HG02970 (cell line): ENCODE measurements at regions not wholly inside any gene's neighbourhood (a gene's known extent, or its start where the extent isn't known, plus 50 kb on each side); places are given as distances from the start of the nearest gene placed in this dataset.
"Not testable (repeated sequence)": the region's sequence is repeated elsewhere in the genome, so short reads cannot be mapped to it uniquely, and the experiment has no call there.

Experiments used
- ATAC-seq: cut with Tn5 transposase; IDR thresholded peaks from one replicate; pipeline ENCODE4 v1.9.1; 2021; ENCODE audit warnings: mild to moderate bottlenecking, moderate library complexity, moderate number of reproducible peaks; ENCODE audit not compliant: unreplicated experiment, low FRiP score

DNA sequence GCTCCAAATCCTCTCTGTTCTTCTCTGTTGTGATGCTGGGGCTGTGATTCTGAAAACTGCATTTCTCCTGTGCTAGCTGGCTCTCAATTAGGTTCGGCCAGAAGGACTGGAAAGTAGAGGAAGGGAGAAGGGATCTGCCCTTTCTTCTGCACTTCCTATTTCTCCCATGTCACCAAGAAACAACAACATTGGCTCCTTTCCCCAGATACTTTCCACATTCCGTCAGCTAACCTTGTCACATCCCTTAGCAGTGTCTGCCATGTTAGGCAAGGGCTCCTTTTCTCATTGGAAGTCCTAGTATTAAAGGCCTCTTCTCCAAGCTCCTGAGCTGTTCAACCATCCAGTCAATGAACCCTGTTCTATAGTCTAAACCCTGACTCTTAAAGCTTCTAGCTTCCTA is 171.1 kb downstream of the ZNF621 start:
- ATAC-seq = no peak

DNA sequence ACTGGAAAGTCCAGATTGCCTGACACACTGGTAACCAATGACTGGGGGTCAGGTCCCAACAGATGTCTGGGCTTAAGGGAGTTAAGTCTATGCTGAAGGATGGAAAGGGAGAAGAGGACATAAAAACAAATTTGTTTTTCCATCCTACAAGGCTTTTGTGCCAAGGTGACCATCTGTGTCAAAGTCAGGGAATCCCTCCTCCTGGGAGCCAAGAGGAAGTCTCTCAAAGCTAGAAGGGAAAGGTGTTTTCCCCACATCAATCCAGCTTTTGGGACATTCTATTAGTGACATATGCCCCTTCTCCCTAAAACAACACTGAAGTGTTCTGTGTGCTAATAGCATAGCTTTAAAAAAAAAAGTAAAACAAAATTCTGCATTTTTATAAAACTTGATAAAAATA is 173.9 kb downstream of the ZNF621 start:
- ATAC-seq = not testable (repeated sequence)

DNA sequence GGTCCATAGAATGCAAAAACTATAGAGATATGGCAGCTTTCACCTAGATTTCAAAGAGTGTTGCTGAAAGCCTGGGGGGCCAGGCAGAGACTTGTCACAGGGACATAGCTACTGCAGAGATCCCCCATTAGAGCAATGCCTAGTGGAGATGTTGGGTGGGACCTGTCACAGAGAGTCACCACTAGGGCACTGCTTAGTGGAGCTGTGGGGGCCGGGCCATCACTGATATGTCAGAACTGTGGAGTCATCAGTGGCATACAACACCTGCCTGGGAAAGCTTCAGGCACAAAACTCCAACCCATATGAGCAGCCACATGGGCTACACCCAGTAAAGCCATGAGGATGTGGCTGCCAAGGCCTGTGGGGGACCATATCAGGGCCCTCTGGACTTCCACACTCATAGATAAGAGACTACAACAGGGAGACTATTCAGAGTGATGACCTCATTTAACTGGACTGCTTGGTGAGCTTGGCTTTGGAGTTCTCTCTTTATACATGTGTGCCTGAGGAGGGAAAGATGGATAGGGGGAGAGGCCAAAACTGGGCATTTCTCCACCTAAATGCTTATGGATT is 176.3 kb downstream of the ZNF621 start:
- ATAC-seq = no peak

DNA sequence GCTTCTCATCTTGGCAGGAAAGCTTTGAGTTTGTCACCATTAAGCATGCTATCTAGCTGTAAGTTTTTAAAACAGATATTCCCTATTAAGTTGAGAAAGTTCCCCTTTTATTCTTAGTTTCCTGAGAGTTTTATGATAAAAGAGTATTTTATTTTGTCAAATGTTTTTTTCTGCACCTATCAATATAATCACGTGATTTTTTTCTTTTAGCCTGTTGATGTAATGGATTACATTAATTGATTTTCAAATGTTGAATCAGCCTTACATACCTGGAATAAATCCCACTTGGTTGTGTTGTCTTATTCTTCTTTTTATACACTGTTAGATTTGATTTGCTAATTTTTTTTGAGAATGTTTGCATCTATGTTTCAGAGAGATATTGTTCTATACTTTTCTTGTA is 179.5 kb downstream of the ZNF621 start:
- ATAC-seq = no peak

DNA sequence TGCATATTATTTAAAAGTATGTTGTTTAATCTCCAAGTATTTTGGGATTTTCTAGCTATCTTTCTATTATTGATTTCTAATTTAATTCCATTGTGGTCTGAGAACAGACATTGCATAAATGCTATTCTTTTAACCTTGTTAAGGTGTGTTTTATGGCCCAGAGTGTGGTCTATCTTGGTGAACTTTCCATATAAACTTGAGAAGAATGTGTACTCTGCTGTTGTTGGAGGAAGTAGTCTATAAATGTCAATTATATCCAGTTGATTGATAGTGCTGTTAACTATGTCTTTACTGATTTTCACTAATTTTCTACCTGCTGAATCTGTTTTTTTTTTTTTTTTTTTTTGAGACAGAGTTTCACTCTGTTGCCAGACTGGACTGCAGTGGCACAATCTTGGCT is 180.9 kb downstream of the ZNF621 start:
- ATAC-seq = no peak

DNA sequence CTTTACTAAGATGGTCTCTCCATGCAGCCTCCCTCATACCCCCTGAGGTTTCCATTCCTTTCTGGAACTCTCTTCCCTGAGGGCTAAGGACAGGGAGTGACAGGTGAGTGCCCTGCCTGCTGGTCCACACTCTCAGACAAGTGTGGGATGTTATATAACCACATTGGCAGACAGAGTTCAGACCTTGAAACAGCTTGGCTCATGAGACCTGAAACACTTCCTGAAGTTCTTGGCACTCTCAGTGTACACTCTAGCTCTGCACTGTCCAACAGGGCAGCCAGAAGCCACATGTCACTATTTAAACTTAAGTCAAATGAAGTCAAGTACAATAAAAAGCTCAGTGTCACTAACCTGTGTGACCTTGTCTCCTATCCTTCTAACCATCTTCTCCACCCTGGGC is 188.5 kb downstream of the ZNF621 start:
- ATAC-seq = no peak

DNA sequence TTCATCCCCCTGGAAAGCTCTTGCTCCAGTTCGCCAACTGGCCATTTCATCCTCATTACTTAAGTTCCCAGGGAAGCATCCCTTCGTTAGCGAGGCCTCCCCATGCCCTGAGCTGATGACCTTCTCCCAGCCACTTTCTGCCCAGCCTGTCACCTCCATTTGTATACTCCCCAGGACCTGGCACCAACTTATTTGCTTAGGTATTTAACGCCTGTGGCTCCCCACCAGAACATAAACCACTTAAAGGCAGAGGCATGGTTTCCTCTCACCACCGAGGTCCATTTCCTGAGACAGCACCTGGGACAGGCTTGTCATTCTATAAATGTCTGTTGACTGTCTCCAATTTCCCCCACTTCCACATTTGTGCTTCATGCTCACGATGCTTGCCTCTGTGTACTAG is 189.0 kb downstream of the ZNF621 start:
- no peak for ATAC-seq

DNA sequence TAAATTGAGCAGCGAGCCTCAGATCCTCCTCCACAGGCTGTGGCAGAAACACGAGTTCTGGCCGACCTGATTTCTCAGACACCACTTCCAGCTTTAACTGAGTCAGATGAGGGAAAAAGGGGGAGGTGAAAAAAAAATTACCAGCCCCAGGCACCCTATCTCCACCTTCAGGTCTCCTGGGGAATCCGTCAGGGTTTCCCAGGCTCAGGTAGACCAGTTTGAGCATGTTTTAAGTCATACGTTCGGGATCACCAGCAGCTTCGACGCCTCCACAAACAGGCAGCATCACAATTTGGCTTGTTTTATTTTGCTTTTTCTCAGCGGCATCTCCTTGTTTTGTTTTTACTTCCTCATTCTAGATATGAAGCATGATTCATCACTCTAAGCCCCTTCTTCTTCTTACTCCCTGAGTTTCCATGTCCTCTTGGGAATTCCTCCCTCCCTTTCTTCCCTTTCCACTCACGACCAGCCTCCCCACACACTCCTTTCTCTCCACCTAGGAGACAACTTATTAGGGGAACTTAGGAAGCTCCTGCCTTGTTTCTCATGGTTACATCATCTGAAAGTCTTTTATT is 190.1 kb downstream of the ZNF621 start:
- no peak for ATAC-seq

DNA sequence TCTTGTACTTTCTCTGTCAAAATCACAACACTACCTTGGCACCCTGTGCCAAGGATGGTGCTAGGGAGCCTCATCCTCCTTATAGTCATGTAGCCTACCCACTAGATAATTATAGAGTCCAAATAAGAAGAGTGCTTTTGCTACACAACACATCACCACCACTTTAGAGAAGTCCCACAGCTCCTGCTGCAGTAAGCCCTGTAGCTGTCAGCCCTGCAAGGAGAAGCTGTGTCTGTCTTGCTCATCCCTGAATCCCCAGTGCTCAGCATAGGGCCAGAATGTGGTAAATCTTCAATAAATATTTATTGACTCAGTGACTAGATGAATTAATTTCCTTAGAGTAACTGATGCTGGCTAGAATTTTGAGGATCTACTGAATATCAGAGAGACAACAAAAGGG is 190.8 kb downstream of the ZNF621 start:
- ATAC-seq = no peak

DNA sequence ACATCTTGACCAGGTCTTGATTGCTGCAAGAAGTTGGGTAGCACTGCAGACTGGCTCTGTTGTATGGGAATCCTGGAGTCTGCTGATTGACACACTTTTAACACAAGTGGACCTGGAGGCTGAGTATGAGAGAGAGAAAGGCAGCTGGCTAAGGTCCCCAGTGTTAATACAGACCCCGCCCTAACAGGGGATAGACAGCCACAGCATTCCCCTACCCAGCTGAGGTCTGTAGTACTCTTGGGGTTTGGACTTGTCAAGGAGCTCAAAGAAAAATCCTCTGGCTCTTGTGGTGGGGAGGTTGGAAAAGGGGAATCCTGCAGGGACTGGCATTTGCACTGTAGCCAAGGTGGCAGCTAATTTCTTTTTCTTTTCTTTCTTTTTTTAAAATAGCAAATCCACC is 192.7 kb downstream of the ZNF621 start:
- ATAC-seq = no peak

DNA sequence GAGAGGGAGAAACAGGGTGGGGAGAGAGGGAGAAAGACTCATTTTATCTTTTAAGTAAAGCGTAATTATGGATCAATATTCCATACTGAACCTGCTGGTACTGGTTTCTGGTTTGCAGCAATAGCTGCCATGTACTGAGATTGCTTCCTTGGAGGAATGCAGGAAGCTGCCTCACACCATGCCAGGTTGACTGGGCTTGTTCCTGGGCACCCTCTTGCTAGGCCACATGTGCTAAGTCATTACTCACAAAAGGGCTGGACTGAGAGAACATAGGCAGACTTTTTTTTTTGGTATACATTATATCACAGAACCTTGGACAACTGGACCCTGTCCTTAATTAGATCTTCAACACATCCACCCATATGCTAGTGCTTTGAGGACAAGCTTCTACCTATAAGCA is 193.4 kb downstream of the ZNF621 start:
- peak; percentile 20 for ATAC-seq

DNA sequence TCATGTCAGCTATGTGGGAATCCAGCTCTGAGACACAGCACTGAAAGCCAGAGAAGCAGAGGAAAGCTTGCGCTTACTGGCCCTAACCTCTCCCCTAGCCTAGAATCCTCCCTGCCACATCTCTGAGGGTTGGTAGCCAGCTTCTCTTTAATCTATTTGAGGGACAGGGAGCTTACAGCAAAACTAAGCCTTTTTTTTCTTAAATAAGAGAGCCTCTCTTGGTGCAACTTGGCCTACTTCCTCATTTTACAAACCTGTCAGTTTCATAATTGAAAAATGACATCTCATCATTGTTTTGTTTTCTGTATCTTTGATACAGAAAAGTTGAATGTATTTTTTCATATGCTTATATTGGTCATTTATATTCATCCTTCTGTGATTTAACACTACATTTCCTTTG is 193.9 kb downstream of the ZNF621 start:
- peak; percentile 89 for ATAC-seq

DNA sequence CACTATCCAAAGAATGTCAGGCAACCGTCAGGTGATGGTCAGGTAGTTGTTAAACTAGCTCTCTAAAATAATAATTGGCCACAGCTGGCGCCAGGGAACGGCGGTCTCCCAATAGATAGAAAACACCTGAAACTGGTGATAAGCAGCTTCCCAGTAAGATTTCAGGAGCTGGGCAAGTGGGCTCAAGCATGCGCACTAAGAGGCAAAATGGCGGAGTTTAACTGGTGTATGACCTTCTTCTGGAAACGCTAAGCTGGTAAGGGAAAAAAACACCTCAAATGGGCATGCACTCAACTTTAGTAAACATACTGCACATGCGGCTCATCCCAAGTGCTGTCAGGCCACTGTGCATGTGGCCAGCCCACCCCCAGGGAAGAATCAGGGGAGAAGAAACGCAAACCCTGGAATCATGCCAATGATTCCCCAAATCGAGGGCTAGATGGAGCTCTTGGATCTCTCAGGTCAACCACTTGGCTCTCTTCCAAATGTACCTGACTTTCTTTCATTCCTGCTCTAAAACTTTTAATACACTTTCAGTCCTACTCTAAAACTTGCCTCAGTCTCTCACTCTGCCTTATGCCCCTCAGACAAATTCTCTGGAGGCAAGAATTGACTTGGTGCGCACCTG is 195.0 kb downstream of the ZNF621 start:
- ATAC-seq = no peak

DNA sequence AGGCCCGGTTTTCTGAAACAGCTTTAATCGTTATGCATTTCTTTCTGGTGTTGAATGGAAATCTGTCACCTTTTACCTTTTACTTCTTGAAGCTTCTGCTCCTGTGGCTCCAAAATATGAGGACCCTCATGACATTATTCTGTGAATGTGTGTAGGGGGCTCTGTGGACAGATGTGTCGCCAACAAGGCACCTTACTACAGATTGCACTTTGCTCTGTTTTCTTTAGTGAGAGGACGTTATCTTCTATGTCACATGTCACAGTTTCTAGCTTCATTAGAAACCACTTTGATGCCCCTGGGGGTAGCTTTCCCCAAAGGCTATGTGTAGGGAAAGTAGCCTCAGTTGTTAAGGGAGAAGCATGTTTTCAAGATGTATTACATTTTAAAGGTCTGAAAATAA is 195.6 kb downstream of the ZNF621 start:
- no peak for ATAC-seq

DNA sequence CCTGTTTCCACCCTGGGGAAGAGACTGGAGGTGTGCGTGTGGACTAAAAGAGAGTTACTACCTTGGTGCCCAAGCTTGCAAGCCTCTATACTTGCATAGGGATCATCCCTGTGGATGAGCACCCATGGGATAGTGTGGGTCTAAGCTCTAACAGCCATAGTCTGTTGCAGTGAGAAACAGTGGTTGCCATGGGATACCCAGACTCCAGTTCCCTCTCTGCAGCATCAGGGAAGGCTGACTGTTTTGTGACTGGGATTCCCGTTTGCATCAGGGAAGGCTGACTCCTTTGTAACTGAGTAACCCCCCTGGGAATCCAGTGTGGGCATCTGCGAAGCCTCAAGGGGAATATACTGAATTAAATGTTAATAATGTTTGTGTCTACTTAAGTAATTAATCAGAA is 196.1 kb downstream of the ZNF621 start:
- ATAC-seq = no peak

DNA sequence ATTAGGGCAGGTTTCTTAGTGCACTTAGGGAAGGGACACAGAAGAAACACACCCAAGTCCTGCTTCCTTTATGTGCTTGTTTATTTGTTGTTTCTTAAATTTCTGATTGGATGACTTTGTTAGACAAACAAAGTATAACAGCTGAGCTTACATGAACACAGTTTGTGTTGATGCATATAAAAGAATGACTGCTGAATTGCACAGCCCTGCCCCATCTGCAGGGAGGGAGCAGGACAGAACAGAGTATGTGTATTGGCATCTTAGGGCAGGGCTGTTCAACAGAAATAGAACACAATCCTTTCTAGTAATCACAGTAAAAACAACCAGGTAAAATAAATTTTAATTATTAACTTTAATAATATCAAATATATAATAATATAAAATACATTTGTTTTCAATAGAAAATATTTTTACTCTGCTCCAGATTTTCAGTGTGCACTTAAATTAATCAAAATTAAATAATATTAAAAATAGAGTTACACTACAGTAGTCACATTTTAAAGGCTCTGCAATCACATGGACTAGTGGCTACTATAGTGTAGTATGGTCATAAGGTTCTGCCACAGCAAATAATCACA is 198.4 kb downstream of the ZNF621 start:
- no peak for ATAC-seq

DNA sequence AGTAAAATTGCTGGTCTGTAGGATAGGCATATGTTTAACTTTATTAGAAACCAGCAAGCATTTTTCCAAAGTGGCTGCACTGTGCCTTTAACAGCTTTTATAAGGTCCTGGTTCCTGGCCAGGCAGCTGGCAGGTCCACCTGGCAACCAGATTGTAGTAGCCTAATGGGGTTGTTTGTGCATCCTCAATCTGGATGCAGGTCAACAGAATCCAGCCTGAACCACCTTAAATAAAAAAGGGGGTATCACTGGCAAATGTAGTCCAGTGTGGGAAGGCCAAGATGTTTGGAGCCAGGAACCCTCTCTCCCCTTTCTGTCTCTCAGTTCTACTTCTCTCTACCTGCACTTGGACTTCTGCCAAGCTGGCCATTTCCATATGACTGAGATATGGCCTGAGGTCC is 200.3 kb downstream of the ZNF621 start:
- ATAC-seq = no peak

DNA sequence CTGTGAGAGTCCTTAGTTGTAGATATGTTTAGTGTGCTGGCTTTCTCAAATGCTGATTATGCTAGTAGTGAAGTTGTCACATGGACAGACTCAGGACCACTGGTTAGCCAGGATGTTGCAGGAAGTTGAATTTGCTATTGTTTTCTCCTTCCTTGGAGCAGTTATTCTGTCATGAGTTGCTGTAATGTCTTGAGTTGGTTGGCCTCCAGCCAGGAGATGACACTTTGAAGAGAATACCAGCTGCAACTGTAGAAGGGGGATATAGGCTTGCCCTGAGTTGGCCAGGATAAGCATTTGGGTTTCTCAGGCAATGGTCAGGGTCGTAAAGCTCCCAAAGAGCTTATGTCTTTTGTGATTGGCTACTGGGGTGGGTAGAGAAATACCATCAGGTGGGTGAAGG is 206.7 kb downstream of the ZNF621 start:
- no peak for ATAC-seq

DNA sequence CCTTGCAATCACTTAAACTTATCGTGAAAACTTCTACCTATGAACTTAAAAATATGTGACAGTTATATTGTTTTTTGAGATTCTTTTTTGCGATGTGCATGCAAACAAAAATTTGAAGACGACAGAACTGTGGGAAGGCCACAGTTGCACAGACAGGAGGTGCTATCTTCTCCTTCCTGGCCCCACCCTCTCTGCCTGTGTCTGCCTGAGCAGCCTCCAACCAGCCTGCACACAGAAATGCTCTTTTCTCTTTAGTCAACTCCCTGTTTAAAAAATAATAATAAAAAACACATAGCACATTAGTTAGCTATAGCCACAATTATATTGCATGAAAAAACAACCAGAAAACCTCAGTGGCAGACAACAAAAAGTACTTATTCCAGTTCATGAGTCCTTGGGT is 212.2 kb downstream of the ZNF621 start:
- no peak for ATAC-seq

DNA sequence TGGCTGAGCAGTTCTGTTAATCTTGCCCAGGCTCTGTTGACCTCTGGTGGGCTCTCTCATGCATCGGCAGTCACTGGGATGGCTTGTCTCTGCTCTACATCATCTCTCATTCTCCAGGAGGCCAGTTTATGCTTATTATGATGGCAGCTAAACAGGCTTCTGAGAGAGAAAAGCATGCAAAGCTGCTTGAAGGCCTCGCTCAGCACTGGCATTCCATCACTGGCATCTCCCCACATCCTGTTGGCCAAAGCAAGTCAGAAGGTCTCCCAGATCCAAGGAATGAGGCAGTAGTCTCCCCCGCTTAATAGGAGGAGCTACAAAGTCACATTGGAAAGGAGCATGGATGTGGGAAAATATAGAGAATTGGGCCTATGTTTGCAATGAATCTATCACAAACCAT is 212.6 kb downstream of the ZNF621 start:
- ATAC-seq = no peak

DNA sequence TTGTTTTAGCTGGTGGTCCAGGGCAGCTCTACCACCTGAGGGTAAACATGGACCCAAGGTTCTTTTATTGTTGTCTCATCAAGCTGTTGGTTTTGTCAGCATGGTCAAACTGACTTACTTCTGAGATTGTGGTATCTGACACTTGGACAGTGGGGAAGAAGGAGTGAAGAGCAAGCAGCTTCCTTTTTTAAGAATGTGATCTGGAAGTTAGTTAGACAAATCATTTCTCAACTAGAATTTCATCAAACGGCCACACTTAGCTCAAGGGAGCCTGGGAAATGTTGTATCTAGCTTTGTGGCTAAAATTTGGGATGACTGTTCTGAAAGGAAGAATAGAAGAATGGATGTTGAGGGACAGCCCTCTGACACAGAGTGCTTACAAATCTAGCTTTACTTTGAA is 215.2 kb downstream of the ZNF621 start:
- ATAC-seq = no peak

DNA sequence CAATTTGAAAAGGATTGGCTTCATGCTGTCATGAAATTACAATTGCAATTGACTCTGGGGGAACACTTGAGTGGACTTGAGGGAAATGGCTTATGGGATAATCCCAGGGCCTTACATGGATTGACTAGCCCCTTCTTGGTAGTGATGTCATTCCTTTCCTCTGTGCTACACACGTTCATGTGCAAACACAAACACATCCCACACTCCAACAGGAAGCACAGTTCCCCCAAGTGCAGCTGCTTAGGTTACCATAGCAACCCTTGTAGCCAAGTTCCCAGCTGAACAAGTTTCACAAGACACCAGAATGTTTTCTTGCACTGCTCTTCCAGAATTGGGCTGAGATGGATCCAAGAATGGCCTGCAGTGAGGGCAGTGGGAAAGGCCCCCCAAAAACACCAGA is 217.0 kb downstream of the ZNF621 start:
- ATAC-seq = no peak
